Neural cell (in vitro differentiated cells): ENCODE measurements at regions not wholly inside any gene's neighbourhood (a gene's known extent, or its start where the extent isn't known, plus 50 kb on each side); places are given as distances from the start of the nearest gene placed in this dataset.

Experiments
- CTCF ChIP-seq: fragments of 450-650 bp; IDR thresholded peaks from 2 replicates; pipeline ENCODE4 v1.5.1; 2014; ENCODE audit warnings: antibody characterized with exemption, mild to moderate bottlenecking, moderate library complexity; ENCODE audit not compliant: poor library complexity, severe bottlenecking
- EP300 ChIP-seq: fragments of 450-650 bp; conservative IDR thresholded peaks from 2 replicates; pipeline ENCODE4 v1.6.1; 2014; ENCODE audit warnings: antibody characterized with exemption, mild to moderate bottlenecking, moderate library complexity; ENCODE audit not compliant: poor library complexity, severe bottlenecking
- EZH2 ChIP-seq: fragments of 200-600, 300-800 bp; shearing (Covaris generic), sonication (generic); IDR thresholded peaks from 2 replicates; pipeline ENCODE4 v1.6.1; 2014; ENCODE audit warnings: antibody characterized with exemption, low read length, borderline replicate concordance, mild to moderate bottlenecking; ENCODE audit not compliant: insufficient read depth, poor library complexity, severe bottlenecking
- MXI1 ChIP-seq: fragments of 450-650 bp; conservative IDR thresholded peaks from 2 replicates; pipeline ENCODE4 v1.6.1; 2014; ENCODE audit warnings: antibody characterized with exemption, mild to moderate bottlenecking; ENCODE audit not compliant: poor library complexity, severe bottlenecking
- POLR2AphosphoS5 ChIP-seq: IDR thresholded peaks from 2 replicates; pipeline ENCODE4 v1.6.1; 2012
- RAD21 ChIP-seq: fragments of 450-650 bp; conservative IDR thresholded peaks from 2 replicates; pipeline ENCODE4 v1.6.1; 2014; ENCODE audit warnings: antibody characterized with exemption, mild to moderate bottlenecking, moderate library complexity
- REST ChIP-seq: IDR thresholded peaks from 2 replicates; pipeline ENCODE4 v1.6.1; 2012; ENCODE audit warnings: borderline replicate concordance
- TAF1 ChIP-seq: IDR thresholded peaks from 2 replicates; pipeline ENCODE4 v1.6.1; 2012; ENCODE audit warnings: low read depth

- TF ChIP-seq TAF1 (no peak), REST (no peak), EP300 (no peak), CTCF (no peak), MXI1 (no peak), EZH2 (no peak), RAD21 (no peak), POLR2AphosphoS5 (no peak)
Measured at GRCh38 chr6:49054311-49054710, 408.7 kb downstream of the MMUT start.
